SU-DHL-6 (cell line): ENCODE measurements at regions not wholly inside any gene's neighbourhood (a gene's known extent, or its start where the extent isn't known, plus 50 kb on each side); places are given as distances from the start of the nearest gene placed in this dataset.

Experiments
- H2AFZ ChIP-seq: fragments of 200-600 bp; sonication (generic); 2 replicates; pipeline ENCODE4 v1.6.1; 2014; ENCODE audit warnings: low read depth, mild to moderate bottlenecking, moderate library complexity, mixed read lengths, antibody characterized with exemption, low read length; ENCODE audit not compliant: severe bottlenecking
- H3F3A ChIP-seq: fragments of 200-600 bp; shearing (Covaris generic); 2 replicates; pipeline ENCODE4 v1.6.0; 2016; ENCODE audit warnings: antibody characterized with exemption, mild to moderate bottlenecking; ENCODE audit not compliant: insufficient read depth
- H3K27ac ChIP-seq: fragments of 200-600 bp; sonication (generic); 2 replicates; pipeline ENCODE4 v1.5.1; 2016; ENCODE audit warnings: low read depth, mild to moderate bottlenecking, low read length, moderate library complexity, mixed read lengths
- H3K27me3 ChIP-seq: fragments of 200-600 bp; sonication (generic), shearing (Covaris generic); 2 replicates; pipeline ENCODE4 v1.6.0; 2014; ENCODE audit warnings: mild to moderate bottlenecking, low read length
- H3K36me3 ChIP-seq: fragments of 200-600 bp; sonication (generic); 2 replicates; pipeline ENCODE4 v1.6.1; 2014; ENCODE audit warnings: mild to moderate bottlenecking, low read length, mixed read lengths
- H3K4me2 ChIP-seq: fragments of 300-600, 200-600 bp; shearing (Covaris generic), sonication (generic); 2 replicates; pipeline ENCODE4 v1.6.0; 2014; ENCODE audit warnings: low read length, low read depth, mild to moderate bottlenecking; ENCODE audit not compliant: poor library complexity, severe bottlenecking
- H3K4me3 ChIP-seq: fragments of 200-600 bp; sonication (generic); 2 replicates; pipeline ENCODE4 v1.5.1; 2014; ENCODE audit warnings: antibody characterized with exemption, low read length, mild to moderate bottlenecking, mixed read lengths; ENCODE audit not compliant: insufficient read depth, poor library complexity, severe bottlenecking
- H3K79me2 ChIP-seq: fragments of 200-600 bp; sonication (generic); 2 replicates; pipeline ENCODE4 v1.6.1; 2014; ENCODE audit warnings: mild to moderate bottlenecking, low read length, moderate library complexity; ENCODE audit not compliant: insufficient read depth
- H3K9ac ChIP-seq: fragments of 200-600 bp; sonication (generic); 2 replicates; pipeline ENCODE4 v1.7.0; 2014; ENCODE audit warnings: mild to moderate bottlenecking, low read length
- H3K9me2 ChIP-seq: fragments of 200-600 bp; sonication (generic); replicated peaks from 2 replicates; pipeline ENCODE4 v1.6.1; 2014; ENCODE audit warnings: low read length; ENCODE audit not compliant: insufficient read depth
- H3K9me3 ChIP-seq: fragments of 200-600 bp; sonication (generic); 2 replicates; pipeline ENCODE4 v1.6.1; 2014; ENCODE audit warnings: low read length, mixed read lengths; ENCODE audit not compliant: insufficient read depth
- H4K20me1 ChIP-seq: fragments of 200-600 bp; sonication (generic); 2 replicates; pipeline ENCODE4 v1.6.1; 2014; ENCODE audit warnings: low read depth, mild to moderate bottlenecking, antibody characterized with exemption, low read length, moderate library complexity, mixed read lengths
- CTCF ChIP-seq: fragments of 200-600 bp; sonication (generic); IDR thresholded peaks from one replicate; pipeline ENCODE4 v1.5.1; 2017; ENCODE audit warnings: antibody characterized with exemption, mild to moderate bottlenecking, low read length, moderate library complexity; ENCODE audit not compliant: insufficient read depth, poor library complexity, severe bottlenecking
- EZH2phosphoT487 ChIP-seq: fragments of 200-600 bp; sonication (generic), shearing (Covaris generic); conservative IDR thresholded peaks from 2 replicates; pipeline ENCODE4 v1.6.1; 2018; ENCODE audit warnings: mild to moderate bottlenecking, antibody characterized with exemption, low read length, moderate library complexity, mixed read lengths

- Histone ChIP-seq H3K27me3 (no peaks in the 10 kb centered on the region), H3K9me3 (no peaks in the 10 kb centered on the region), H3K4me2 (no peak overlapping the region), H3K36me3 (no peaks in the 10 kb centered on the region), H3K9ac (no peak overlapping the region), H3K27ac (no peak overlapping the region), H3K4me3 (no peak overlapping the region), H2AFZ (no peak overlapping the region), H4K20me1 (no peaks in the 10 kb centered on the region), H3K9me2 (no peaks in the 10 kb centered on the region), H3K79me2 (no peaks in the 10 kb centered on the region), H3F3A (no peaks in the 10 kb centered on the region)
- TF ChIP-seq CTCF = no peak
- no peak for TF ChIP-seq EZH2phosphoT487
These were observed 432.3 kb upstream of the ARRDC4 start for GRCh38 chr15:97528238-97528637.

- Histone ChIP-seq H3K36me3 (no peaks in the 10 kb centered on the region), H3K79me2 (no peaks in the 10 kb centered on the region), H2AFZ (no peak overlapping the region), H3K9me3 (no peaks in the 10 kb centered on the region), H3K4me2 (no peak overlapping the region), H3K27me3 (no peaks in the 10 kb centered on the region), H3K4me3 (no peak overlapping the region), H3K9ac (no peak overlapping the region), H3K9me2 (no peaks in the 10 kb centered on the region), H3K27ac (no peak overlapping the region), H4K20me1 (no peaks in the 10 kb centered on the region), H3F3A (no peaks in the 10 kb centered on the region)
- TF ChIP-seq EZH2phosphoT487 (no peak), CTCF (no peak)
These were observed 414.7 kb upstream of the ARRDC4 start for GRCh38 chr15:97545799-97546198.

- Histone ChIP-seq H4K20me1 (no peaks in the 10 kb centered on the region), H2AFZ (no peak overlapping the region), H3K4me3 (no peak overlapping the region), H3F3A (no peaks in the 10 kb centered on the region), H3K27ac (no peak overlapping the region), H3K36me3 (no peaks in the 10 kb centered on the region), H3K9me2 (no peaks in the 10 kb centered on the region), H3K9ac (no peak overlapping the region), H3K9me3 (no peaks in the 10 kb centered on the region), H3K79me2 (no peaks in the 10 kb centered on the region), H3K27me3 (no peaks in the 10 kb centered on the region), H3K4me2 (no peak overlapping the region)
- TF ChIP-seq CTCF = no peak
- TF ChIP-seq EZH2phosphoT487 = no peak
These were observed 413.1 kb upstream of the ARRDC4 start for GRCh38 chr15:97547381-97547780.

DNA sequence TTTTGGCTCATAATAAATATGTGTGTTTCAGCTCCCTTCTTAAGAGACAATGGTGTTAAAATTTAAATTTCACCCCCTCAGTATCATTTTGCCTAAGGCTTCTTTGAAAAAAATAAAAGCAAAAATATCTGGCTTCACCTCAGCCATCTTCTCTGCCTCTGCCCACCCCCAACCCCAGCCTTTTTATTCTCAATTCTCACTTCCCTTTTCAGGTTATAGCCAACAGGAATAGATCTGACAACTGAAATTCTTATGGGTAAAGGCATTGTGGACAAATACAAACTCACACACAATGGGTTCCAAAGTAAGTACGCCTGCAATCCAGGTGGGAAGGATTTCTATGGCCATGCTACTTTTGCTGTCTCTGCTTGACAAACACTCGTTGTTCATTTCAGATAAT, 399.0 kb upstream of the ARRDC4 start:
- no peaks in the 10 kb centered on the region for H4K20me1 ChIP-seq
- no peaks in the 10 kb centered on the region for H3K79me2 ChIP-seq
- H3K27ac ChIP-seq = no peak overlapping the region

More for the DNA sequence above, 399.0 kb upstream of the ARRDC4 start:
- Histone ChIP-seq H3F3A (no peaks in the 10 kb centered on the region), H3K36me3 (no peaks in the 10 kb centered on the region), H3K4me3 (no peak overlapping the region), H3K27me3 (no peaks in the 10 kb centered on the region), H3K9ac (no peak overlapping the region), H3K4me2 (no peak overlapping the region), H3K9me2 (no peaks in the 10 kb centered on the region), H2AFZ (no peak overlapping the region), H3K9me3 (no peaks in the 10 kb centered on the region)
- TF ChIP-seq EZH2phosphoT487 (no peak), CTCF (no peak)
